ENCODE measurements at regions not wholly inside any gene's neighbourhood (a gene's known extent, or its start where the extent isn't known, plus 50 kb on each side); places are given as distances from the start of the nearest gene placed in this dataset.

DNA sequence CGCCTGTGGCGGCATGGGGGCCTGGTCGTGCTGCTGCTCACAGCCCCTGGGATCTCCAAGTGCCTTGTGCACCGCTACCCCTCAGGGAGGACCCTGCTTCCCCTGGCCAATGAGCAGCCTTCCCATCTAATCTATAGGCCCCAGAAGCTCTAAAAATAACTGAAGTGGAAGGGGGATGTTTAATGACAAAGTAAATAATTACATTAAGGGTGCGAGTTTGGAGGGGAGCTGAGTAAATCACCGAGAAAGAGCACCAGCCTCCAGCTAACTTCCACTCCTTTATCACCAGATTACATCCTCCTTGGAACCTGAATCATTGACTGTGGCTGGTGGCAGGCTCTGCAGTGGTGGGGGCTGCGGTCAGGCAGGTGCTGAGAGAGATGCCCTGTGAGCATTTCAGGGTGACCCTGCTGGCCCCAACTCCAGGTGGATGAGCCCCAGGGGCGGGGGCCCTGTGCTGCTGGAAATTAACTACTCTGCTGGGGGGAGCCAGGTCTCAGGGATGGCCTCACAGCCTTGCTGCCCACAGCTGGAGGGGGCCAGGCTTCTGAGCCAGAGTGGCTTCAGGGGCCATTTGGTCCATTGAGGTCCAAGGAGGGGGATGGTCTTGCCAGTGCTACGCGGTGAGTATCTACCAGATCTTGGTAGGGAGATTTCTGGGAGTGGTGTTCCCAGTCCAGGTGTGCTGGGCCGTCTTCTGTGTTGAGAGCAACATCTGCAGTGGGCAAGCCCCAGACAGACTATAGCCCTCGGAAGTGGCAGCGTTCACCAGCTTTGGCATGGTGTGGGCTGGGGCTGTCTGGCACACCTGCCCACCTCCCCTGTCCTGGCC, 74.2 kb downstream of the GLI2 start:
- Histone ChIP-seq H3K4me3 (replicated peaks; ENCODE audit: low read depth, low read length) (no peak overlapping the region), H3K36me3 (ENCODE audit: control insufficient read depth, insufficient read depth, low read length) (no peaks in the 10 kb centered on the region), H3K27me3 (replicated peaks; ENCODE audit: control insufficient read depth, insufficient read depth, low read length) (peaks cover 2% of the 10 kb centered on the region; the same call in 1 of the 2 replicates)
- no peak for DNase-seq (ENCODE audit: extremely low read depth, insufficient read length)
- TF ChIP-seq CTCF (IDR thresholded peaks at IDR 0.05; ENCODE audit: insufficient read depth, low read length, poor library complexity, severe bottlenecking) = no peak

GRCh38 chr2:120810639-120811038, 75.0 kb downstream of the GLI2 start:
- DNase-seq (ENCODE audit: extremely low read depth, insufficient read length) = no peak
- TF ChIP-seq CTCF (IDR thresholded peaks at IDR 0.05; ENCODE audit: insufficient read depth, low read length, poor library complexity, severe bottlenecking) = no peak
- Histone ChIP-seq H3K36me3 (ENCODE audit: control insufficient read depth, insufficient read depth, low read length) (no peaks in the 10 kb centered on the region), H3K4me3 (replicated peaks; ENCODE audit: low read depth, low read length) (no peak overlapping the region), H3K27me3 (replicated peaks; ENCODE audit: control insufficient read depth, insufficient read depth, low read length) (no peaks in the 10 kb centered on the region; the same call in 1 of the 2 replicates)

- H3K4me3 ChIP-seq (replicated peaks; ENCODE audit: low read depth, low read length) = no peak overlapping the region
- TF ChIP-seq CTCF (IDR thresholded peaks at IDR 0.05; ENCODE audit: insufficient read depth, low read length, poor library complexity, severe bottlenecking) = no peak
- no peaks in the 10 kb centered on the region for H3K36me3 ChIP-seq (ENCODE audit: control insufficient read depth, insufficient read depth, low read length)
- no peak for DNase-seq (ENCODE audit: extremely low read depth, insufficient read length)
- no peaks in the 10 kb centered on the region; the same call in 1 of the 2 replicates for H3K27me3 ChIP-seq (replicated peaks; ENCODE audit: control insufficient read depth, insufficient read depth, low read length)
Observed at GRCh38 chr2:120812866-120813265, 77.2 kb downstream of the GLI2 start.

- TF ChIP-seq CTCF (IDR thresholded peaks at IDR 0.05; ENCODE audit: insufficient read depth, low read length, poor library complexity, severe bottlenecking) = no peak
- no peaks in the 10 kb centered on the region; the same call in 1 of the 2 replicates for H3K27me3 ChIP-seq (replicated peaks; ENCODE audit: control insufficient read depth, insufficient read depth, low read length)
- H3K36me3 ChIP-seq (ENCODE audit: control insufficient read depth, insufficient read depth, low read length) = no peaks in the 10 kb centered on the region
- no peak overlapping the region for H3K4me3 ChIP-seq (replicated peaks; ENCODE audit: low read depth, low read length)
- no peak for DNase-seq (ENCODE audit: extremely low read depth, insufficient read length)
Observed at GRCh38 chr2:120814352-120814751, 78.7 kb downstream of the GLI2 start.

DNA sequence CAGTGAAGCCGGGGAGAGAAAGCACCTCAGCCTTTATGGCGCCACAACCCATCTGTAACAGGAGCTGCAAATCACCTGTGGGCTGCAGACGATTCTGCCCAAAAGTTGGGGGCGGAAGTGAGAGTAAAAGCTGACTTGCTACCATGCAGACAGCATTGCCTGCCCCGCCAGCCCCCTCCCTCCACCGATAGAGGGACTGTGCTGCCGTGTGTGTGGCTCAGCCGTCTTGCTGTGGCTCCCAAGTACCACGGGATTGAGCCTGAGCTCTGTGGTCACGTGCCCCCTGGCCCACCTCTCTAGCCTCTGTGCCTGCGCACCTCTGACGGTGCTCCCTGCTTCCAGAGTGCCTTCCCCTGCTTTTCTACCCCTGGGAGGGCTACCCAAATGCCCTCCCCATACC, 79.6 kb downstream of the GLI2 start:
- peaks cover 1% of the 10 kb centered on the region; the same call in 1 of the 2 replicates for H3K27me3 ChIP-seq (replicated peaks; ENCODE audit: control insufficient read depth, insufficient read depth, low read length)
- no peak for DNase-seq (ENCODE audit: extremely low read depth, insufficient read length)
- H3K4me3 ChIP-seq (replicated peaks; ENCODE audit: low read depth, low read length) = no peak overlapping the region
- no peak for TF ChIP-seq CTCF (IDR thresholded peaks at IDR 0.05; ENCODE audit: insufficient read depth, low read length, poor library complexity, severe bottlenecking)
- H3K36me3 ChIP-seq (ENCODE audit: control insufficient read depth, insufficient read depth, low read length) = no peaks in the 10 kb centered on the region

Measured in GM06990 (cell line).